Right cardiac atrium (tissue), 5 donors: ENCODE measurements at regions not wholly inside any gene's neighbourhood (a gene's known extent, or its start where the extent isn't known, plus 50 kb on each side); places are given as distances from the start of the nearest gene placed in this dataset.
"Not testable (repeated sequence)": the region's sequence is repeated elsewhere in the genome, so short reads cannot be mapped to it uniquely, and the experiment has no call there.

Experiments
- ATAC-seq, 2 donors: fragments of 200-7000 bp; cut with Tn5 transposase; one replicate each; pipeline versions ENCODE4 v1.8.0 to v1.9.1; 2020; ENCODE audit warnings: moderate library complexity in 2 of 2, mild to moderate bottlenecking in 1 of 2
- DNase-seq, 3 donors: peaks; one replicate each; pipeline ENCODE4 v3.0.0-alpha.2; 2020
- H3K27ac ChIP-seq: one replicate; pipeline ENCODE4 v1.5.1; 2013; ENCODE audit warnings: mild to moderate bottlenecking, low read length, control low read depth, moderate library complexity
- H3K27me3 ChIP-seq: one replicate; pipeline ENCODE4 v1.6.1; 2013; ENCODE audit not compliant: control insufficient read depth, insufficient read depth
- H3K4me1 ChIP-seq: one replicate; pipeline ENCODE4 v1.6.1; 2013; ENCODE audit warnings: low read length; ENCODE audit not compliant: control insufficient read depth, insufficient read depth
- H3K4me3 ChIP-seq: one replicate; pipeline ENCODE4 v1.5.1; 2013; ENCODE audit warnings: low read length, control low read depth
- H3K9me3 ChIP-seq: one replicate; pipeline ENCODE4 v1.6.1; 2013; ENCODE audit warnings: low read length; ENCODE audit not compliant: control insufficient read depth
- WGBS: extraction: QIAGEN DNeasy Blood & Tissue Kit; methylation state at CpG from one replicate; pipeline ENCODE4 v1.1.7; 2013; 5-methylcytosine and 5-hydroxymethylcytosine counted together
- intact Hi-C, 4 donors: fragments of 100-400 bp; cut with DNase I; formaldehyde crosslinking; loops; one replicate each; pipeline versions ENCODE4 v1.11.0 to v1.14.0; 2022 to 2023
- donor health status: healthy with polysubstance abuse.
- donor health status: DM: no; HTN: yes; CAD: no.
- donor health status: DM: no; HTN: no; CAD: no.
- donor health status: DM: no; HTN: yes; CAD: no; lungs with severe emphysema.
- donor health status: DM: yes; HTN: yes; CAD: no.

GRCh38 chr1:65629788-65630187, 162.9 kb upstream of the PDE4B start:
- Histone ChIP-seq H3K9me3 (no peaks in the 10 kb centered on the region), H3K4me1 (no peaks in the 10 kb centered on the region), H3K4me3 (no peak overlapping the region), H3K27ac (no peak overlapping the region), H3K27me3 (no peaks in the 10 kb centered on the region)
- intact Hi-C loops = no loop called here
- WGBS = 89% methylated on average over 2 of the region's 2 CpGs
- ATAC-seq (peak in 1 of 2 donors; percentile 41), DNase-seq (no peak)

- intact Hi-C loops = no loop called here
Observed at GRCh38 chr1:65630855-65631254, 161.8 kb upstream of the PDE4B start.

GRCh38 chr1:65632235-65632634, 160.5 kb upstream of the PDE4B start:
- Histone ChIP-seq H3K27me3 (no peaks in the 10 kb centered on the region), H3K27ac (no peak overlapping the region), H3K4me1 (no peaks in the 10 kb centered on the region), H3K9me3 (no peaks in the 10 kb centered on the region), H3K4me3 (no peak overlapping the region)
- no peak for ATAC-seq
- no peak for DNase-seq
- intact Hi-C loops = no loop called here
- 88% methylated on average over 2 of the region's 2 CpGs for WGBS

More at GRCh38 chr1:65630855-65631254, 161.8 kb upstream of the PDE4B start:
- no peaks in the 10 kb centered on the region for H3K4me1 ChIP-seq
- peak; percentile 50 to 94 for ATAC-seq
- WGBS = 52% methylated on average over 2 of the region's 2 CpGs
- no peak overlapping the region for H3K4me3 ChIP-seq
- no peaks in the 10 kb centered on the region for H3K9me3 ChIP-seq
- no peak for DNase-seq
- H3K27me3 ChIP-seq = no peaks in the 10 kb centered on the region
- no peak overlapping the region for H3K27ac ChIP-seq

GRCh38 chr1:65640046-65640445, 152.6 kb upstream of the PDE4B start:
- Histone ChIP-seq H3K4me3 (no peak overlapping the region), H3K9me3 (no peaks in the 10 kb centered on the region), H3K4me1 (no peaks in the 10 kb centered on the region), H3K27ac (no peak overlapping the region), H3K27me3 (no peaks in the 10 kb centered on the region)
- DNase-seq (no peak), ATAC-seq (no peak)
- intact Hi-C loops = no loop called here
- WGBS = 92% methylated on average over 1 of the region's 1 CpG

- H3K4me3 ChIP-seq, ATAC-seq, H3K9me3 ChIP-seq, intact Hi-C loops, H3K27me3 ChIP-seq, H3K4me1 ChIP-seq, H3K27ac ChIP-seq, DNase-seq: not testable (repeated sequence)
- WGBS = 96% methylated on average over 1 of the region's 1 CpG
Observed at GRCh38 chr1:65649185-65649584, 143.5 kb upstream of the PDE4B start.

- ATAC-seq = no peak
- Histone ChIP-seq H3K4me1 (no peaks in the 10 kb centered on the region), H3K9me3 (no peaks in the 10 kb centered on the region), H3K4me3 (no peak overlapping the region), H3K27ac (no peak overlapping the region), H3K27me3 (no peaks in the 10 kb centered on the region)
- no peak for DNase-seq
- intact Hi-C loops = no loop called here
- 67% methylated on average over 1 of the region's 1 CpG for WGBS
Observed at GRCh38 chr1:65650682-65651081, 142.0 kb upstream of the PDE4B start.

- WGBS = 85% methylated on average over 2 of the region's 2 CpGs
Observed at GRCh38 chr1:65654526-65654925, 138.2 kb upstream of the PDE4B start.

GRCh38 chr1:65657609-65658008, 135.1 kb upstream of the PDE4B start:
- DNase-seq, H3K9me3 ChIP-seq, ATAC-seq, H3K27ac ChIP-seq, H3K27me3 ChIP-seq, H3K4me1 ChIP-seq, H3K4me3 ChIP-seq, intact Hi-C loops: not testable (repeated sequence)
- WGBS = over 99% methylated on average over 2 of the region's 2 CpGs

More at GRCh38 chr1:65654526-65654925, 138.2 kb upstream of the PDE4B start:
- H3K9me3 ChIP-seq, ATAC-seq, H3K4me3 ChIP-seq, H3K4me1 ChIP-seq, intact Hi-C loops, H3K27ac ChIP-seq, DNase-seq, H3K27me3 ChIP-seq: not testable (repeated sequence)

- Histone ChIP-seq H3K27me3 (no peaks in the 10 kb centered on the region), H3K9me3 (no peaks in the 10 kb centered on the region), H3K4me1 (no peaks in the 10 kb centered on the region), H3K4me3 (no peak overlapping the region), H3K27ac (no peak overlapping the region)
- no peak for ATAC-seq
- intact Hi-C loops = no loop called here
- 80% methylated on average over 4 of the region's 4 CpGs for WGBS
- DNase-seq = no peak
Observed at GRCh38 chr1:65658122-65658521, 134.6 kb upstream of the PDE4B start.

GRCh38 chr1:65668368-65668767, 124.3 kb upstream of the PDE4B start:
- no peak overlapping the region for H3K4me3 ChIP-seq
- ATAC-seq (no peak), DNase-seq (no peak)
- no peaks in the 10 kb centered on the region for H3K27me3 ChIP-seq
- intact Hi-C loops = no loop called here
- no peaks in the 10 kb centered on the region for H3K4me1 ChIP-seq
- no peak overlapping the region for H3K27ac ChIP-seq
- H3K9me3 ChIP-seq = no peaks in the 10 kb centered on the region

- Histone ChIP-seq H3K27ac (no peak overlapping the region), H3K9me3 (no peaks in the 10 kb centered on the region), H3K4me1 (no peaks in the 10 kb centered on the region), H3K4me3 (no peak overlapping the region), H3K27me3 (no peaks in the 10 kb centered on the region)
- 92% methylated on average over 3 of the region's 3 CpGs for WGBS
- ATAC-seq (no peak), DNase-seq (no peak)
- intact Hi-C loops = loop anchor here in 1 of 4 donors (10.0 kb wide), 1 partner anchor 976 kb away; no protein-coding TSS in a partner anchor
Observed at GRCh38 chr1:65670518-65670917, 122.2 kb upstream of the PDE4B start.

GRCh38 chr1:65674522-65674921, 118.2 kb upstream of the PDE4B start:
- no peak overlapping the region for H3K4me3 ChIP-seq
- intact Hi-C loops = loop anchor here in 1 of 4 donors (10.0 kb wide), 1 partner anchor 980 kb away; no protein-coding TSS in a partner anchor
- no peaks in the 10 kb centered on the region for H3K9me3 ChIP-seq
- WGBS = 95% methylated on average over 2 of the region's 2 CpGs
- H3K27ac ChIP-seq = no peak overlapping the region
- ATAC-seq (no peak), DNase-seq (no peak)
- no peaks in the 10 kb centered on the region for H3K27me3 ChIP-seq
- H3K4me1 ChIP-seq = no peaks in the 10 kb centered on the region
